Activated CD4-positive, alpha-beta T cell treated with anti-CD3 and anti-CD28 coated beads, Interleukin-2, amount 10 ng/mL, durations not matched to agents 24 days and 14 days (primary cell): ENCODE measurements at regions not wholly inside any gene's neighbourhood (a gene's known extent, or its start where the extent isn't known, plus 50 kb on each side); places are given as distances from the start of the nearest gene placed in this dataset.

Experiments used
- DNase-seq: peaks from one replicate; pipeline ENCODE4 v3.0.0; 2022
- H3K27ac Mint-ChIP-seq: one replicate; pipeline ENCODE4 v1.8.0; 2022; ENCODE audit warnings: mild to moderate bottlenecking, mixed read lengths
- H3K27me3 Mint-ChIP-seq: one replicate; pipeline ENCODE4 v1.8.0; 2022; ENCODE audit warnings: mixed read lengths
- H3K36me3 Mint-ChIP-seq: one replicate; pipeline ENCODE4 v1.8.0; 2022; ENCODE audit warnings: low read depth, mild to moderate bottlenecking, mixed read lengths
- H3K4me1 Mint-ChIP-seq: one replicate; pipeline ENCODE4 v1.8.0; 2021; ENCODE audit warnings: mixed read lengths
- H3K4me3 Mint-ChIP-seq: one replicate; pipeline ENCODE4 v1.8.0; 2022; ENCODE audit warnings: mild to moderate bottlenecking, moderate library complexity, mixed read lengths
- H3K9me3 Mint-ChIP-seq: one replicate; pipeline ENCODE4 v1.8.0; 2021; ENCODE audit warnings: mixed read lengths
- intact Hi-C: fragments of 100-400 bp; cut with micrococcal nuclease; formaldehyde crosslinking; loops from one replicate; pipeline ENCODE4 v1.15.1; 2023

- Mint-ChIP-seq H3K4me3 (no peak overlapping the region), H3K4me1 (no peaks in the 10 kb centered on the region), H3K9me3 (no peaks in the 10 kb centered on the region), H3K27ac (no peak overlapping the region), H3K27me3 (no peaks in the 10 kb centered on the region), H3K36me3 (no peaks in the 10 kb centered on the region)
- intact Hi-C loops: no loop called here
- no peak for DNase-seq
Measured at GRCh38 chr19:29413435-29413834, 112.4 kb upstream of the VSTM2B start.

DNA sequence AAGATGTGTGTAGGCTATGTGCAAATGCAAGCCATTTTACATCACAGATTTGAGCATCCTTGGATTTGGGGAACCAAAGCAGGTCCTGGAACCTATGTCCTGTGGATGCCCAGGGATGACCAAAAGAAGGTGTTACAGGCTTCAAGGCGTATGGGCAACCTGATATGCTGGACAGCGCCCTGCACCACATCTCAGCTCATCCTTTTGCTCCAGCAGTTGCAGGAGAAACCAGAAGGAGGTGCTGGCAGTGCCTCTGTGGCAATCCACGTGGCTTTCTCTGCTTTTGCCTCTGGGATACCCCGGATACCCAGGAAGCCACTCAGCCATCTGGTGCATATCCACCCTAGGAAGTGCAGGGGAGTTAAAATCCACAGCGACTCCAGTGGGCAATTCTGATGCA, 110.3 kb upstream of the VSTM2B start:
- Mint-ChIP-seq H3K4me3 (no peak overlapping the region), H3K27me3 (no peaks in the 10 kb centered on the region), H3K36me3 (no peaks in the 10 kb centered on the region), H3K27ac (no peak overlapping the region), H3K4me1 (no peaks in the 10 kb centered on the region), H3K9me3 (no peaks in the 10 kb centered on the region)
- DNase-seq: no peak
- intact Hi-C loops: no loop called here

DNA sequence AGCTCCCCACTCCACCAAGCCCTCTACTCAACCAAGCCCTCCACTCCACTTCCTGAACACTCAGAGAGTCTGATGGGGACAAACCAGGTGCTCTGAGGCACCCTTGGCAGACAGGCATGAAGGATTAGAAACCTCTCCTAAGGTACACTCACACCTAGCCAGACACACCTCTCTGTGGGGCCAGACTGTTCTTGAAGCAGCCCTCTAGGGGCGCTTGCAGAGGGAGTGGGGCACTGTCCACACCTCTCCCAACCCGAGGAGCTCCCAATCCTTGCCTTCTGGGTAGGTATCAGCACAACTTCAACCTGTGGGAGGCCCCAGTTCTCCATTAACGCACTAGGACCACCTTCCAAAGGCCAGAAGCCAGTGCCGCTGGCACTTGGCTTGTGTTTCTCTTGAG, 108.7 kb upstream of the VSTM2B start:
- no peak for DNase-seq
- Mint-ChIP-seq H3K27ac (no peak overlapping the region), H3K9me3 (peaks cover 4% of the 10 kb centered on the region), H3K4me1 (no peaks in the 10 kb centered on the region), H3K4me3 (no peak overlapping the region), H3K27me3 (no peaks in the 10 kb centered on the region), H3K36me3 (no peaks in the 10 kb centered on the region)
- intact Hi-C loops: no loop called here

- H3K9me3 Mint-ChIP-seq: peaks cover 4% of the 10 kb centered on the region
- no peak overlapping the region for H3K4me3 Mint-ChIP-seq
- no peak for DNase-seq
- no peaks in the 10 kb centered on the region for H3K4me1 Mint-ChIP-seq
- H3K27ac Mint-ChIP-seq: no peak overlapping the region
- H3K27me3 Mint-ChIP-seq: no peaks in the 10 kb centered on the region
- no peaks in the 10 kb centered on the region for H3K36me3 Mint-ChIP-seq
- intact Hi-C loops: no loop called here
Measured at GRCh38 chr19:29418201-29418600, 107.6 kb upstream of the VSTM2B start.

GRCh38 chr19:29420065-29420464, 105.7 kb upstream of the VSTM2B start:
- Mint-ChIP-seq H3K4me1 (no peaks in the 10 kb centered on the region), H3K4me3 (no peak overlapping the region), H3K9me3 (peaks cover 4% of the 10 kb centered on the region), H3K36me3 (no peaks in the 10 kb centered on the region), H3K27me3 (no peaks in the 10 kb centered on the region), H3K27ac (no peak overlapping the region)
- intact Hi-C loops: no loop called here
- no peak for DNase-seq

- H3K9me3 Mint-ChIP-seq: peaks cover 4% of the 10 kb centered on the region
- H3K27ac Mint-ChIP-seq: no peak overlapping the region
- intact Hi-C loops: no loop called here
- no peaks in the 10 kb centered on the region for H3K36me3 Mint-ChIP-seq
- H3K4me1 Mint-ChIP-seq: no peaks in the 10 kb centered on the region
- H3K4me3 Mint-ChIP-seq: no peak overlapping the region
- no peak for DNase-seq
- no peaks in the 10 kb centered on the region for H3K27me3 Mint-ChIP-seq
Measured at GRCh38 chr19:29420482-29421195, 105.2 kb upstream of the VSTM2B start.

DNA sequence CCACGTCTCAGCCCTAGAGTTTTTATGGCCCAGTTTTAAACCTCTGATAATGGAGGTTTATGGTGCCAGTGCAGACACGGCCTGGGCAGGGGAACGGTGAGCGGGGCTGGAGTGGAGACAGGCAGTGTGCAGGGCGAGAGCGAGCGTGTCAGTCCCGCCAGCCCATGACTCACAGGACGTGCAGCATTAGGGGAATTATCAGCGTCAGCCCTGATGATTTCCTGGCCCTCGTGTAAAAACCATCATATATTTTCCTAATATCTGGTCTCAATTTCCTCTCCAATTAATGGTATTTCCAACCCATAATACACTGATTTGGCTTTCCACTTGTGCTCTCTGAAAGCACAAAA, 104.6 kb upstream of the VSTM2B start:
- Mint-ChIP-seq H3K4me1 (no peaks in the 10 kb centered on the region), H3K36me3 (no peaks in the 10 kb centered on the region), H3K27ac (no peak overlapping the region), H3K4me3 (no peak overlapping the region), H3K27me3 (no peaks in the 10 kb centered on the region), H3K9me3 (peaks cover 4% of the 10 kb centered on the region)
- no peak for DNase-seq
- intact Hi-C loops: no loop called here

DNA sequence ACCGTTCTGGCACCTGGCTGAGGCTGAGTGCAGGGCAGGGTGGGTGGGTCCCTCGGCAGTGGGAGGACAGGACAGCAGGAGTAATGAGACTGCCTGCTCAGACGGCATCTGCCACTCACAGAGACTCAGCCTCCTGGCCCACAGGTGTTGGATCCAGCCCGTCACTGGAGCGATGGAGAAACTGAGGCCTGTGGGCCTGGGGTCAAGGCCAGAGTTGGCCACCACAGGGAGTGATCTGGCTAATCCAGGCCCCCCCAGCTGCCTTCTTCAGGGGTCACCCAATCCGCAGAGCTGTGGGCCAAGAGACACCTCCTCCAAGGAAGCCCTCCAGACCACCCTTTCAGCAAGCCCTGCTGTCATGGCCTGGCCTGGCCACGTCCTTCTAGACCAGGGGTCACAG, 103.7 kb upstream of the VSTM2B start:
- H3K4me3 Mint-ChIP-seq: no peak overlapping the region
- no peaks in the 10 kb centered on the region for H3K27me3 Mint-ChIP-seq
- H3K27ac Mint-ChIP-seq: no peak overlapping the region
- H3K4me1 Mint-ChIP-seq: no peaks in the 10 kb centered on the region
- H3K36me3 Mint-ChIP-seq: no peaks in the 10 kb centered on the region
- DNase-seq: no peak
- intact Hi-C loops: no loop called here
- H3K9me3 Mint-ChIP-seq: peaks cover 4% of the 10 kb centered on the region

GRCh38 chr19:29422486-29423085, 103.2 kb upstream of the VSTM2B start:
- H3K27me3 Mint-ChIP-seq: no peaks in the 10 kb centered on the region
- intact Hi-C loops: no loop called here
- peaks cover 4% of the 10 kb centered on the region for H3K9me3 Mint-ChIP-seq
- H3K4me1 Mint-ChIP-seq: no peaks in the 10 kb centered on the region
- no peak for DNase-seq
- no peak overlapping the region for H3K4me3 Mint-ChIP-seq
- no peaks in the 10 kb centered on the region for H3K36me3 Mint-ChIP-seq
- no peak overlapping the region for H3K27ac Mint-ChIP-seq

DNA sequence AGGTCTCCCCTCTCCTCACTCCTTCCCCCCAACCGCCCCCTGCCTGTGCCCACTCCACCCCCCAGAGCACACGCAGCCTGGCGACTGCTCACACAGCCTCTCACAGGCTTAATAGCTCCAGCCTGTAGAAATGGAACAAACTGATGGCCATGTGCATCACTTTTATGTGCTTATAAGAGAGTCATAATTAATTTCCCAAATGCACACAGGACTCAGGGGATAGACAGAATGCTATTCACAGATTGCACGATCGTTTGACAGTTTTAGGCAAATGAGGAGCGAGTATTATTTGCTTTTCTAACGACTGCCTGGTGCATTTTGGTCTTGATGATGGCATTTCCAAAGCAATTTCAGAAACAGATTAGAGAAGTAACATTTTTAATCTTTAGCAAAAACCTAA, 97.7 kb upstream of the VSTM2B start:
- H3K27ac Mint-ChIP-seq: no peak overlapping the region
- H3K4me1 Mint-ChIP-seq: no peaks in the 10 kb centered on the region

DNA sequence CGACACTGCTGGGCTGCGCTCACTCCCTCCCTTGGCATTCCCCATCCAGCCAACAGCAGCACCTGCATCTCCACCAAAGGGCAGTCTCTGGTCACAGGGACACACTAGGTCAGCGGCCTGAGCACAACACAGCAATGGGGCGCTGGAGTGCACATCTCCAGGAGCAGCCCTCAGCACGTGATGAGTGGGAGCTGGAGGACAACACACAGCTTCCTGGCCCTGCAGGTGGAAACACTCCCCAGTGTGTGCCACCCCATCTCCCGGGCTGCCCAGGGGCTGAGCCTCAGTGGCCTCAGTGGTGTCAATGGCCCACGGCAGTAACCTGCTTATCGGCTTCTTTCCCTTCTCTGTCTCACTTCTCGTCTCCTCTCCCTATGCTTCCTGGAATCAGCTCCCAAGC, 96.8 kb upstream of the VSTM2B start:
- Mint-ChIP-seq H3K9me3 (no peaks in the 10 kb centered on the region), H3K4me3 (no peak overlapping the region), H3K4me1 (no peaks in the 10 kb centered on the region), H3K27me3 (no peaks in the 10 kb centered on the region), H3K27ac (no peak overlapping the region), H3K36me3 (no peaks in the 10 kb centered on the region)
- intact Hi-C loops: no loop called here
- DNase-seq: no peak

More for the DNA sequence above, 97.7 kb upstream of the VSTM2B start:
- Mint-ChIP-seq H3K27me3 (no peaks in the 10 kb centered on the region), H3K9me3 (no peaks in the 10 kb centered on the region), H3K36me3 (no peaks in the 10 kb centered on the region), H3K4me3 (no peak overlapping the region)
- intact Hi-C loops: no loop called here
- no peak for DNase-seq

DNA sequence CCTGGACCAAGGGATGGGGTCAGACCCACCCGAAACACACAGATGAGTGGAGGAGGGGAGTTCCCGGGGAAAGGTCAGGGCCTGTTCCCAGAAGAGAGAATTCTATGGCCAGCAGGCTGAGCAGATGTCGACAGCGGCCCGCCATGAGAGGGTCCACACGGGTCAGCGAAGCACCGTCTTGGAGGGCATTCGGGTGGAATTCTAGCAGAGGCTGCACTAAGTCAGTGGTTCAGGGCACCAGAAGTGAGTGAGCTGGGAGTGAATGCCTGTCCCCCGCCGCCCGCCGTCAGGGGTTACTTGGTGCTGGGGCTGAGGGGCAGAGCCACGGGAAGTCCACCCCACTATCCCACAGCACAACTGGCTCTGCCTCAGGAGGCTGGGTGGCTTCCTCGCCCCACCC, 96.2 kb upstream of the VSTM2B start:
- Mint-ChIP-seq H3K4me3 (no peak overlapping the region), H3K4me1 (no peaks in the 10 kb centered on the region), H3K36me3 (no peaks in the 10 kb centered on the region), H3K9me3 (no peaks in the 10 kb centered on the region), H3K27me3 (no peaks in the 10 kb centered on the region), H3K27ac (no peak overlapping the region)
- DNase-seq: no peak
- intact Hi-C loops: no loop called here

DNA sequence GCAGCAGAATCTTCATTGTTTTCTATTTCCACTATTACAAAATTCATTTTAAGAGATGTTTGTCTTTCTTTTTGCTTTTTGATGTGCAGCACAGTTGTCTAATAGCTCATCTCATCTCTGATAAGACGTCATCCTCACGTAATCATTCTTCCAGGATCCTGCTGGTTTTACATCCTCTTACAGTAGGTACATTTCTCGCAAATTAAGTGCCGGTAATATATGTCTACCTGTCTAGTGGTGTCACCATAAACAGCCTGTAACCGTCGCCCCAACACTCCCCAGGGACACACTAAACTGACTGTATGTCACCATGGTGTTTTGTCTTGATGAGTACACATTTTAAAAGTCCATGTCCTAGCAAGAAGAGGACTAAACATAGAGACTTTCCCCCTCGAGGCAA, 94.5 kb upstream of the VSTM2B start:
- intact Hi-C loops: no loop called here
- H3K4me3 Mint-ChIP-seq: no peak overlapping the region
- no peaks in the 10 kb centered on the region for H3K36me3 Mint-ChIP-seq
- no peaks in the 10 kb centered on the region for H3K4me1 Mint-ChIP-seq
- no peak for DNase-seq
- H3K9me3 Mint-ChIP-seq: no peaks in the 10 kb centered on the region
- no peak overlapping the region for H3K27ac Mint-ChIP-seq
- H3K27me3 Mint-ChIP-seq: no peaks in the 10 kb centered on the region

GRCh38 chr19:29432677-29433076, 93.1 kb upstream of the VSTM2B start:
- H3K27me3 Mint-ChIP-seq: no peaks in the 10 kb centered on the region
- DNase-seq: no peak
- no peaks in the 10 kb centered on the region for H3K36me3 Mint-ChIP-seq
- no peak overlapping the region for H3K27ac Mint-ChIP-seq
- no peaks in the 10 kb centered on the region for H3K4me1 Mint-ChIP-seq
- intact Hi-C loops: no loop called here
- no peaks in the 10 kb centered on the region for H3K9me3 Mint-ChIP-seq
- no peak overlapping the region for H3K4me3 Mint-ChIP-seq

GRCh38 chr19:29436591-29437103, 89.1 kb upstream of the VSTM2B start:
- intact Hi-C loops: no loop called here

More at GRCh38 chr19:29436591-29437103, 89.1 kb upstream of the VSTM2B start:
- Mint-ChIP-seq H3K9me3 (no peaks in the 10 kb centered on the region), H3K36me3 (no peaks in the 10 kb centered on the region), H3K27me3 (no peaks in the 10 kb centered on the region), H3K27ac (no peak overlapping the region), H3K4me3 (no peak overlapping the region), H3K4me1 (no peaks in the 10 kb centered on the region)
- no peak for DNase-seq
